Retinal pigment epithelial cell (primary cell): ENCODE measurements at regions not wholly inside any gene's neighbourhood (a gene's known extent, or its start where the extent isn't known, plus 50 kb on each side); places are given as distances from the start of the nearest gene placed in this dataset.
A peak's percentile ranks its signal among the peaks of the same experiment; 100 is the strongest.

Experiments used
- DNase-seq: peaks from one replicate; pipeline ENCODE4 v3.0.0-alpha.2; 2010; ENCODE audit warnings: low read depth
- H3K4me3 ChIP-seq: 2 replicates; pipeline ENCODE4 v1.5.1; 2011; ENCODE audit warnings: mild to moderate bottlenecking, low read length, control low read depth, moderate library complexity
- TF ChIP-seq, protein P1 (sequence below): conservative IDR thresholded peaks from 2 replicates; pipeline ENCODE4 v1.5.1; 2011; ENCODE audit warnings: low read depth, low read length, control low read depth, inconsistent platforms

DNA sequence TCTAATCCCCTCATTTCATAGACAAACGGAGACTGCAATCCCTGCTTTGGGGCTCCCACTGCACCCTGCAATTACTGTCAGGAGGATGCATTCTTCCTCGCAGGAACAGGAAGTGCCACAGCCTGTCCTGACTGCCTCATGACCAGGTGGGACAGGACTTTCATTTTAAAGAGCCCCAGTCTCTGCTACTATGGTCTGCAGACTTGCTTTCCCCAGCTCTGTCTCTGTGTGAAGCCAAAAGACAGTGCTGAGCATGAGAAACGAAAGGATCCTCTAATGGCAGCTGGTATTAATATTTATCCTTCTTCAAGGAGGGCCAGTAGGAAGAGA lies 60.0 kb upstream of the PNMA1 start:
- no peak for DNase-seq
- TF ChIP-seq, protein P1, sequence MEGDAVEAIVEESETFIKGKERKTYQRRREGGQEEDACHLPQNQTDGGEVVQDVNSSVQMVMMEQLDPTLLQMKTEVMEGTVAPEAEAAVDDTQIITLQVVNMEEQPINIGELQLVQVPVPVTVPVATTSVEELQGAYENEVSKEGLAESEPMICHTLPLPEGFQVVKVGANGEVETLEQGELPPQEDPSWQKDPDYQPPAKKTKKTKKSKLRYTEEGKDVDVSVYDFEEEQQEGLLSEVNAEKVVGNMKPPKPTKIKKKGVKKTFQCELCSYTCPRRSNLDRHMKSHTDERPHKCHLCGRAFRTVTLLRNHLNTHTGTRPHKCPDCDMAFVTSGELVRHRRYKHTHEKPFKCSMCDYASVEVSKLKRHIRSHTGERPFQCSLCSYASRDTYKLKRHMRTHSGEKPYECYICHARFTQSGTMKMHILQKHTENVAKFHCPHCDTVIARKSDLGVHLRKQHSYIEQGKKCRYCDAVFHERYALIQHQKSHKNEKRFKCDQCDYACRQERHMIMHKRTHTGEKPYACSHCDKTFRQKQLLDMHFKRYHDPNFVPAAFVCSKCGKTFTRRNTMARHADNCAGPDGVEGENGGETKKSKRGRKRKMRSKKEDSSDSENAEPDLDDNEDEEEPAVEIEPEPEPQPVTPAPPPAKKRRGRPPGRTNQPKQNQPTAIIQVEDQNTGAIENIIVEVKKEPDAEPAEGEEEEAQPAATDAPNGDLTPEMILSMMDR = no peak
- H3K4me3 ChIP-seq = no peak overlapping the region

DNA sequence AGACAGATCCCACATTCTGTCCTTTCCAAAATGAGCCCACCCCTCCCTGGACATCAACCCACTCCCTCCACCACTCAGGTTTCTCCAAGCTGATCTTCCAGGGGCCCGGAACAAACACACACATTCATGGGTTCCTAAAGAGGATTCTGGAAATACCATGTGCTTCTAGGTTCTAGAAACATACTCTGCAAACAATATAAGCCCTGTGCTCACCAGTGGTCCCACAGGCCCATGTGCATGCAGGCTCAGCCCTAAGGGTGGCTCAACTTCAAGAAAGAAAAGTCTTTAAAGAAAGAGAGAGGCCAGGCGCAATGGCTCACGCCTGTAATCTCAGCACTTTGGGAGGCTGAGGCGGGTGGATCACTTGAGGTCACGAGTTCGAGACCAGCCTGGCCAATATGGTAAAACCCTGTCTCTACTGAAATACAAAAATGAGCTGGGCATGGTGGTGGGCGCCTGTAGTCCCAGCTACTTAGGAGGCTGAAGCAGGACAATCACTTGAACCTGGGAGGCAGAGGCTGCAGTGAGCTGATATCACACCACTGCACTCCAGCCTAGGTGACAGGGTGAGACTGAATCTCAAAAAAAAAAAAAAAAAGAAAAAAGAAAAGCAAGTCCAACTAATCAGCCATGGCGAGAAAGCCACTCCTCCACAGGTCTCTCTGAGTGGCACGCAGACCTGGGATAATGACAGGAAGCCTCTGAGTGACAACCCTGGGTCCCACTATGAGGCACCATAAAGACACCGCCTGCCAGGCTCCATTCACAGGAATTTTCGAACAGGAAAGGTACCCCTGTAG lies 59.5 kb upstream of the PNMA1 start:
- no peak overlapping the region for H3K4me3 ChIP-seq
- DNase-seq = no peak
- TF ChIP-seq, protein P1 = no peak

DNA sequence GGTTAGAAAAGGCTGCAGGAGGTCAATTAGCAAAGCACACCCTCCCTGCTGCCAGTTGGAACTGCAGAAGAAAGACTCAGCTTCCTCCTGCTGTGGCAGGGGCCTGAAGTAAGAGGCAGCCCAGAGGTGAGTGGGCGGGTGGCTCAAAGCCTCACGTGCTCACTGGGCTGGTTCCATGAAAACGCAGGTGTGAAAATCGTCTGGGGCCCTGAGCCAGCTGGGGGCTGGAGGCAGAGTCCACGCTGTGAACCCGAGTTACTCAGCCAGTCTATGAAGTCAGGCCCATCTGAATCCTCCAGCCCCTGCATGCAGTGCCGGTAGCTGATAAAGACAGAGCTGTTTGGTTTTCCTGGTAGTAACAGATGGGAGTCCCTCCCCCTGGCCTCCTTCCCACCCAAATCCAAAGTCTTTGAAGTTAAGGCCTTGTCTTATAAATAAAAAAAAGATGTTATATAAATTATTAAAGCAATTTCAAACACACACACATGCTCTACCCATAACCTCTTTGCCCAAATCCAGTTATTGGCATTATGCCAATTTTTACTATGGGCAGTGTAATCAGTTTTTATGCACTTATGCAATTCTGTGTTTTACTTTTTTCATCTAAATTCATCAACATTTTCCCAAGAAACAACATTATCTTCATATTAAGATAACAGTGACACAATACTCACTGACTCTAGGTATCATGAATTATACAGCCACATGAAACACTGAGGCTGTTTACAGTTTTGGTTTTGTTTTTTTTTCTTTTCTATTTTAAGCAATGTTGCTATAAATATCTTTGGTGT lies 57.9 kb upstream of the PNMA1 start:
- DNase-seq = peak; percentile 60
- TF ChIP-seq, protein P1 = no peak
- H3K4me3 ChIP-seq = no peak overlapping the region

DNA sequence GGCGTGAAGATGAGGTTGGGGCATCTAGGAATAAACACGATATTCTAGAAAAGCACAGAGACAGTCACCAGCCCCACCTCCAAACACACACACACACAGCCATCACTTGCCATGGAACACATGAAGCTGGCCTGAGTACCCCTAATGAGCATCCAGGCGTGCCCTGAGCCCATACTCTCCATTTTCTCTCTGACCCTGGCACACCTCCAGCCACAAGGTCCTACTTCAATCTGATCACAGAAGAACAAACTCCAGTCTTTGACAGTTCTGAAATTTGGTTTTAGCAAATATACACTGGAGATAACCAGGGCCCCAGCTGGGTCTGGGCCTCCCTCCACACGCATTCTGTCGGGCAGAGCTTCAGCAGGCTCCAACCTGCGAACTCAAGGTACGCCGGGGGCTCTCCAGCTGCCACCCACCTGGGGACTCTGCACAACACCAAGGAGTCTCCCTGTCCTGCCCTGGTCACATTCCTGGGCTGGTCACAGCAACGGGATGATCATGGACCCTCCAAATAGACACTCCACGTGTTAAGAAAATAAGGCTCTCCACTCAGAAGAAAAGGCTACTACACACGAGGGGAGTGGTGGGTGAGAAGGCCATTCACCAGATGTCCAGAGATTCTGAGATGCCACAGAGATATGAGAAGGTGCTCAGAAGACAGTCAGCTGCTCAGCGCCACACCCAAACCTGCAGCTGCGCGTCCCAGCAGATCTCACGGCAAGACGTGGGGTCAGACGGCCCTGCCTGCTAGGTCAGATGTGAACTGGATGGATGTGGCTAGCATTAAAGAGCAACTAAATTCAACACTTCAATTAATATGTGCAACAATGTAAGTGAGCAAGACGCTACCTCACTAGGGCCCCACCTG lies 57.0 kb upstream of the PNMA1 start:
- H3K4me3 ChIP-seq = no peak overlapping the region
- no peak for DNase-seq
- TF ChIP-seq, protein P1 = no peak

DNA sequence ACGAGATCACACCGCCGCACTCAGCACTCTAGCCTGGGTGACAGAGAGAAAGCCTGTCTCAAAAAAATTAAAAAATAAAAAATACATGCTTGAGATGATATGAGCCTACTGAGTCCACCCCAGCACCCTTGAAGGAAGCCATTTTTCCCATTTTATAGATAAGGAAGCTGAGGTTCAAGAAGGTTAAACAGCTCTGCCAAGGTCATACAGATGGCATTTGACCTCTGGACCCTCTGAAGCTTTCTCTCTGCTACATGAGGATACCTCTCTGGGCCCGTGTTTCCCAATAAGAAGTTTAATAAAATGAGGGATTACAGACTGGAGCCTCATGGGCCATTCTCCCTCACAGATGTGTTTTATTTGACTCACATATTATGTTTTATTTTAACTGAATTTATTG lies 53.9 kb upstream of the PNMA1 start:
- DNase-seq = no peak
- TF ChIP-seq, protein P1 = no peak
- no peak overlapping the region for H3K4me3 ChIP-seq

DNA sequence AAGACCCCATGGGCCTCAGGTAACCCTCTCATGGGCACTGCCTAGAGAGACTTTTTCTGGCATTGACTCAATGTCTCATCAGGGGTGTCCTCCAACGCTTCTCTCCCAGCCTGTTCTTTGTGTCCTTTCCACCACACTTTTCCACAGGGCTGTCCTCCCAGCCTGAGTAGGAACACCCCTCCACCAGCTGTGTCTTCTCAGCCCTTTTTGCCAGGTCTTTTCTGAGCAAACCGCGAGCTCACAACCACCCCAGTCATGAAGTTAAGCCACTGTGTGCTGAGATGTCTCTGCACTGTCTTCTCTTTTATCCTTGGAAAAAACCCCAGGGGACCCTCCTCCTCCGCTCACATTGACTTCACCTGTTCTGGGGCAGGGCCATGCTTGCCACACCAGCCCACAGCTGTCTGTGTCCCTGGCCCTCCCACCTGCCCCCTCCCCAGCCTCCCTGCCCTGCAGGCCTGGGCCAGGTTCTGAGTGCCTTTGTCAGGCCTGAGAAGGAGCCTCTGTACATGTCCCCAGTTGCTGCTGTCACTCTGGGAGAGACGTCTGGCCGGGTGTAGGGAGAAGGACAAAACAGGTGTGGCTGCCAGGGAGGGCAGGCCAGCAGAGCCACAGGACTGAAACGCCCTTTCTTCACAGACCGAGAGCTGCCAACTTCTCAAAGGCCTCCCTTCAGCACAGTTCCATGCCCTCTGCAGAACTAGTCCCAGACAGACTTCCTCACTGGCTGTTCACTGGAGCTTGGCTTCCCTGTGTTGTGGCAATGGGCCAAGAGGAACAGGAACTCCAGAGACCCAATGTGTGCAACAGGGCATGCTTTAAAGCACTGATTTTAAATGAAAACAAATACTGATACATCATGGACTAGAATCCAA lies 50.5 kb upstream of the PNMA1 start:
- TF ChIP-seq, protein P1 = no peak
- no peak for DNase-seq

More for the DNA sequence above, 50.5 kb upstream of the PNMA1 start:
- no peak overlapping the region for H3K4me3 ChIP-seq
